Keratinocyte (primary cell): ENCODE measurements at regions not wholly inside any gene's neighbourhood (a gene's known extent, or its start where the extent isn't known, plus 50 kb on each side); places are given as distances from the start of the nearest gene placed in this dataset.

Source experiments
- DNase-seq: peaks from one replicate; pipeline ENCODE4 v3.0.0-alpha.2; 2011; ENCODE audit warnings: low read depth, missing footprints, low spot score
- FAIRE-seq: peaks from 2 replicates; lab custom pipeline; 2011; peaks lifted over from hg19 to GRCh38; lab: Jason Lieb, UNC
- H2AFZ ChIP-seq: 2 replicates; pipeline ENCODE4 v1.6.0; 2012; ENCODE audit warnings: low read length, control low read depth, inconsistent platforms; ENCODE audit not compliant: control insufficient read depth
- H3K27ac ChIP-seq: 2 replicates; pipeline ENCODE4 v1.5.1; 2011; ENCODE audit warnings: low read length; ENCODE audit not compliant: control insufficient read depth, insufficient read depth
- H3K27me3 ChIP-seq: 3 replicates; pipeline ENCODE4 v1.6.0; 2011; ENCODE audit warnings: low read length; ENCODE audit not compliant: control insufficient read depth, insufficient read depth; ENCODE audit errors: extremely low read depth
- H3K36me3 ChIP-seq, 2 experiments: 2 replicates in 1 of 2; 3 replicates in 1 of 2; pipeline ENCODE4 v1.5.1; 2011; ENCODE audit warnings: low read length in 2 of 2, mild to moderate bottlenecking in 1 of 2; ENCODE audit not compliant: control insufficient read depth in 2 of 2, insufficient read depth in 2 of 2; ENCODE audit errors: extremely low read depth in 1 of 2
- H3K4me1 ChIP-seq: 3 replicates; pipeline ENCODE4 v1.5.1; 2011; ENCODE audit warnings: low read length; ENCODE audit not compliant: control insufficient read depth, insufficient read depth; ENCODE audit errors: extremely low read depth
- H3K4me2 ChIP-seq: 3 replicates; pipeline ENCODE4 v1.6.0; 2011; ENCODE audit warnings: low read depth, low read length; ENCODE audit not compliant: control insufficient read depth, insufficient read depth; ENCODE audit errors: extremely low read depth
- H3K4me3 ChIP-seq, 3 experiments: fragments of 200-600 bp in 1 of 3; sonication (generic) in 1 of 3; 2 replicates in 2 of 3; 3 replicates in 1 of 3; pipeline ENCODE4 v1.5.1; 2011 to 2016; ENCODE audit warnings: low read length in 3 of 3, mild to moderate bottlenecking in 3 of 3, control low read depth in 2 of 3, inconsistent platforms in 1 of 3, low read depth in 1 of 3, mixed read lengths in 1 of 3, mixed run types in 1 of 3, moderate library complexity in 1 of 3; ENCODE audit not compliant: control insufficient read depth in 2 of 3, insufficient read depth in 2 of 3; ENCODE audit errors: extremely low read depth in 1 of 3
- H3K79me2 ChIP-seq: 2 replicates; pipeline ENCODE4 v1.6.0; 2012; ENCODE audit warnings: low read length; ENCODE audit not compliant: control insufficient read depth, insufficient read depth
- H3K9ac ChIP-seq: 3 replicates; pipeline ENCODE4 v1.6.0; 2011; ENCODE audit warnings: low read length; ENCODE audit not compliant: control insufficient read depth, insufficient read depth; ENCODE audit errors: extremely low read depth
- H3K9me1 ChIP-seq: 3 replicates; pipeline ENCODE4 v1.6.0; 2011; ENCODE audit warnings: low read length; ENCODE audit not compliant: control insufficient read depth, insufficient read depth; ENCODE audit errors: extremely low read depth
- H3K9me3 ChIP-seq: 2 replicates; pipeline ENCODE4 v1.5.1; 2012; ENCODE audit warnings: low read depth, low read length; ENCODE audit not compliant: control insufficient read depth
- H4K20me1 ChIP-seq: 3 replicates; pipeline ENCODE4 v1.6.0; 2011; ENCODE audit warnings: low read length; ENCODE audit not compliant: control insufficient read depth, insufficient read depth; ENCODE audit errors: extremely low read depth
- EZH2 ChIP-seq: IDR thresholded peaks from one replicate; pipeline ENCODE4 v1.6.1; 2012; ENCODE audit warnings: inconsistent platforms, mild to moderate bottlenecking, low read length, moderate library complexity
- dilution Hi-C: fragments of 300-500 bp; cut with MboI; formaldehyde crosslinking; loops from one replicate; pipeline ENCODE4 v1.7.0; 2020; ENCODE audit warnings: low sequenced_read_pairs; ENCODE audit not compliant: extremely low pct_ligation_motif_present
- TF ChIP-seq, protein P1 (sequence below), 3 experiments: IDR thresholded peaks in 1 of 3; conservative IDR thresholded peaks in 1 of 3; optimal IDR thresholded peaks in 1 of 3; 2 replicates in 2 of 3; 3 replicates in 1 of 3; pipeline versions ENCODE3 to v1.5.1; 2011; ENCODE audit warnings: low read length in 3 of 3, mild to moderate bottlenecking in 3 of 3, moderate library complexity in 2 of 3, control low read depth in 1 of 3, inconsistent platforms in 1 of 3; ENCODE audit not compliant: insufficient read depth in 2 of 3; ENCODE audit errors: extremely low read depth in 1 of 3

DNA sequence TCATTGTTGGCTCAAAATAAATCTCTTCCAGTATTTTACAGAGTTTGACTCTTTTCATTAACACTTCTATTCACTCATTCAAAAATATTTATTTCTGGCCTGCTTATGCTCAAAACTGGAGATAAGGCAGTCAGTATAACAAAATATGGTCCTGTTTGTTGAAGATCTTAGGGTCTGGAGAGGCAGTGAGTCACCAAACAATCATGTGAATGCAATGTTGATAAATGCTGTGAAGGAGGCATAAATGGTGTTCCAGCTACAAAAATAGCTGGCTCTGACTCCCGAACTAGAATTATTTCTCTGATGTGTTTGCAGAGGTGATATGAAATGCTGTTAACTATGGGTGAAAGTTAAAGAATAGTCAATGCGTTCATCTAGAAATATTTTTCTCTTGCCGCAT, 390.6 kb downstream of the AASDHPPT start:
- no peak for DNase-seq
- H3K4me2 ChIP-seq, result no peak overlapping the region
- no peak for FAIRE-seq

DNA sequence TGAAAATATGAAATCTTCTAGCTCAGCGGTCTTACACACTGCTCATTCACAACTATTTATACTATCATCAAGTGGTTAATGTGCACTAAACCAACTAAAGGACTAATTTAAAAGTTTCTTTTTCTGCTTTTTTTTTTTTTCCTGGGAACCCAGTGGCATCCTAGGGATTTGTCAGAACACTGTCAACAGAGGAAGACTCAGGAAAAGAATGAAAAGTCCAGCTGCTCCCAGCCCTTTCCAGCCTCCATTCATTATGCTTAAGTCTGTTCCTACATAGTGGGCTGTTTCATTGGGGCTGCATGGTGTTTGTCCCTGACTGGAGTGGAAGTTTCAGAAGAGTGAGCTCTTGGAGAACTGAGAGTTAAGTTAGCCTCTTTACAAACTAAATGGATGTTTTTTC, 391.1 kb downstream of the AASDHPPT start:
- H2AFZ ChIP-seq, result no peak overlapping the region
- TF ChIP-seq, protein P1, sequence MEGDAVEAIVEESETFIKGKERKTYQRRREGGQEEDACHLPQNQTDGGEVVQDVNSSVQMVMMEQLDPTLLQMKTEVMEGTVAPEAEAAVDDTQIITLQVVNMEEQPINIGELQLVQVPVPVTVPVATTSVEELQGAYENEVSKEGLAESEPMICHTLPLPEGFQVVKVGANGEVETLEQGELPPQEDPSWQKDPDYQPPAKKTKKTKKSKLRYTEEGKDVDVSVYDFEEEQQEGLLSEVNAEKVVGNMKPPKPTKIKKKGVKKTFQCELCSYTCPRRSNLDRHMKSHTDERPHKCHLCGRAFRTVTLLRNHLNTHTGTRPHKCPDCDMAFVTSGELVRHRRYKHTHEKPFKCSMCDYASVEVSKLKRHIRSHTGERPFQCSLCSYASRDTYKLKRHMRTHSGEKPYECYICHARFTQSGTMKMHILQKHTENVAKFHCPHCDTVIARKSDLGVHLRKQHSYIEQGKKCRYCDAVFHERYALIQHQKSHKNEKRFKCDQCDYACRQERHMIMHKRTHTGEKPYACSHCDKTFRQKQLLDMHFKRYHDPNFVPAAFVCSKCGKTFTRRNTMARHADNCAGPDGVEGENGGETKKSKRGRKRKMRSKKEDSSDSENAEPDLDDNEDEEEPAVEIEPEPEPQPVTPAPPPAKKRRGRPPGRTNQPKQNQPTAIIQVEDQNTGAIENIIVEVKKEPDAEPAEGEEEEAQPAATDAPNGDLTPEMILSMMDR (optimal IDR thresholded peaks at IDR 0.05 in 1 of 3, IDR thresholded peaks at IDR 0.05 in 1 of 3, conservative IDR thresholded peaks at IDR 0.05 in 1 of 3; ENCODE audit: extremely low read depth in 1 of 3, insufficient read depth in 2 of 3, low read length in 3 of 3), result no peak
- no peak for TF ChIP-seq EZH2
- no peak for DNase-seq
- no peak overlapping the region for H3K4me2 ChIP-seq
- no peak for FAIRE-seq
- H3K9me3 ChIP-seq, result no peaks in the 10 kb centered on the region
- no peaks in the 10 kb centered on the region for H4K20me1 ChIP-seq
- no peaks in the 10 kb centered on the region for H3K79me2 ChIP-seq
- no peaks in the 10 kb centered on the region for H3K9me1 ChIP-seq
- H3K36me3 ChIP-seq, result no peaks in the 10 kb centered on the region
- no peak overlapping the region for H3K27ac ChIP-seq
- no peaks in the 10 kb centered on the region for H3K27me3 ChIP-seq
- H3K9ac ChIP-seq, result no peak overlapping the region
- peaks cover 12% of the 10 kb centered on the region for H3K4me1 ChIP-seq
- H3K4me3 ChIP-seq, result no peak overlapping the region
- dilution Hi-C loops, result no loop called here

More for the DNA sequence above, 390.6 kb downstream of the AASDHPPT start:
- H3K9ac ChIP-seq, result no peak overlapping the region
- H3K9me3 ChIP-seq, result no peaks in the 10 kb centered on the region
- no peak overlapping the region for H3K4me3 ChIP-seq
- TF ChIP-seq EZH2, result no peak
- TF ChIP-seq, protein P1 (optimal IDR thresholded peaks at IDR 0.05 in 1 of 3, IDR thresholded peaks at IDR 0.05 in 1 of 3, conservative IDR thresholded peaks at IDR 0.05 in 1 of 3; ENCODE audit: extremely low read depth in 1 of 3, insufficient read depth in 2 of 3, low read length in 3 of 3), result no peak
- H3K9me1 ChIP-seq, result no peaks in the 10 kb centered on the region
- no peaks in the 10 kb centered on the region for H3K27me3 ChIP-seq
- peaks cover 8% of the 10 kb centered on the region for H3K4me1 ChIP-seq
- no peak overlapping the region for H2AFZ ChIP-seq
- no peak overlapping the region for H3K27ac ChIP-seq
- H4K20me1 ChIP-seq, result no peaks in the 10 kb centered on the region
- dilution Hi-C loops, result no loop called here
- H3K36me3 ChIP-seq, result no peaks in the 10 kb centered on the region
- no peaks in the 10 kb centered on the region for H3K79me2 ChIP-seq
